ENCODE measurements at regions not wholly inside any gene's neighbourhood (a gene's known extent, or its start where the extent isn't known, plus 50 kb on each side); places are given as distances from the start of the nearest gene placed in this dataset.

DNA sequence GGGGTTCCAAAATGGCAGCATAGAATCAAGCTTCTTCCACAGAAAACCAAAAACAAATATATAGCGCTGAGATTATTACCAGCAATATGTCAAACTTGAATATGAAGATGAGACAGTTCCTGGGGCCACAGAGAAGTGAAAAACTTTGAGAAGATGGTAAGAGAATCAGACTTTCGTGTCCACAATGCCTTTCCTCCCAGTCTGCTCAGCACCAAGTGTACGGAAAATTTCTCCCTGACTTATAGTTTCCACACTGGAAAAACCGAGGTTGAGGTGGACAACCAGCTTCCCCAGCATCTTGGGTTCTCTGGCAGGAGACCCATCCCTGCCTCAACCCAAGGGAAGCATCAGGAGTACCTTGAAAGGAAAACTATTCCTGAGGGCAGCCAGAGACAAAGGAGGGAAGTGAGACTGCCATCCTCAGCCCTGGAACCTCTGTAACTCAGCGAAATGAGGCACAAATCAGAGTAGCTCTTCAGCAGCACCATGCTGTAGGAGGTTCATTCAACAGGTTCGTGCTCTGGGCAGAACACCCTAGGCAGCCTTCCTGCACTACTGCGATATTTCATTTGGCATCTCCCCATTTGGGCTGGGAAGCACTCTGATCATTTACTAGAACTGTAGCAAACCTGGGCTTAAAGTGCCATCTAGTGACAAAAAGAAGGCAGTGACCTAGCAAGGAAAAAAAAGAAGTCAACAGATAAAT lies 52.4 kb upstream of the CAPRIN2 start:
- peaks cover 0 to 5% (median 0%) of the 10 kb centered on the region in 4 donors for H3K4me1 ChIP-seq
- H3K4me3 ChIP-seq, result no peak overlapping the region
- no peaks in the 10 kb centered on the region for H3K36me3 ChIP-seq
- no peak overlapping the region for H3K27ac ChIP-seq
- H3K27me3 ChIP-seq, result no peaks in the 10 kb centered on the region
- TF ChIP-seq, protein P1, sequence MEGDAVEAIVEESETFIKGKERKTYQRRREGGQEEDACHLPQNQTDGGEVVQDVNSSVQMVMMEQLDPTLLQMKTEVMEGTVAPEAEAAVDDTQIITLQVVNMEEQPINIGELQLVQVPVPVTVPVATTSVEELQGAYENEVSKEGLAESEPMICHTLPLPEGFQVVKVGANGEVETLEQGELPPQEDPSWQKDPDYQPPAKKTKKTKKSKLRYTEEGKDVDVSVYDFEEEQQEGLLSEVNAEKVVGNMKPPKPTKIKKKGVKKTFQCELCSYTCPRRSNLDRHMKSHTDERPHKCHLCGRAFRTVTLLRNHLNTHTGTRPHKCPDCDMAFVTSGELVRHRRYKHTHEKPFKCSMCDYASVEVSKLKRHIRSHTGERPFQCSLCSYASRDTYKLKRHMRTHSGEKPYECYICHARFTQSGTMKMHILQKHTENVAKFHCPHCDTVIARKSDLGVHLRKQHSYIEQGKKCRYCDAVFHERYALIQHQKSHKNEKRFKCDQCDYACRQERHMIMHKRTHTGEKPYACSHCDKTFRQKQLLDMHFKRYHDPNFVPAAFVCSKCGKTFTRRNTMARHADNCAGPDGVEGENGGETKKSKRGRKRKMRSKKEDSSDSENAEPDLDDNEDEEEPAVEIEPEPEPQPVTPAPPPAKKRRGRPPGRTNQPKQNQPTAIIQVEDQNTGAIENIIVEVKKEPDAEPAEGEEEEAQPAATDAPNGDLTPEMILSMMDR (IDR thresholded peaks at IDR 0.05), result peak; percentile 77 to 84
- no peaks in the 10 kb centered on the region for H3K9me3 ChIP-seq
- DNase-seq, result no peak
- intact Hi-C loops (cut with DNase I; ENCODE audit: low total_unique reads), result loop anchor here (10.0 kb wide), 1 partner anchor 112 kb away; the partner anchor contains the start of gene IPO8

- Histone ChIP-seq H3K27me3 (no peaks in the 10 kb centered on the region), H3K9me3 (no peaks in the 10 kb centered on the region), H3K4me3 (no peak overlapping the region), H3K36me3 (no peaks in the 10 kb centered on the region), H3K4me1 (peaks cover 0 to 5% (median 0%) of the 10 kb centered on the region in 4 donors), H3K27ac (no peak overlapping the region)
- intact Hi-C loops (cut with DNase I; ENCODE audit: low total_unique reads), result loop anchor here (2.0 to 10.0 kb wide), 2 partner anchors 51 to 111 kb away; partner anchors contain the start of genes CAPRIN2 and IPO8
- TF ChIP-seq, protein P1 (IDR thresholded peaks at IDR 0.05), result no peak
- DNase-seq, result no peak
Measured at GRCh38 chr12:30805959-30806358, 51.2 kb upstream of the CAPRIN2 start.

Data from tibial artery (tissue), 4 donors.